OCI-LY1 (cell line): ENCODE measurements at regions not wholly inside any gene's neighbourhood (a gene's known extent, or its start where the extent isn't known, plus 50 kb on each side); places are given as distances from the start of the nearest gene placed in this dataset.

ENCODE experiments used
- H2AFZ ChIP-seq: fragments of 200-600 bp; sonication (generic), shearing (Covaris generic); 2 replicates; pipeline ENCODE4 v1.6.0; 2014; ENCODE audit warnings: antibody characterized with exemption, mild to moderate bottlenecking, low read length
- H3F3A ChIP-seq: fragments of 200-600 bp; sonication (generic), shearing (Covaris generic); 2 replicates; pipeline ENCODE4 v1.6.0; 2014; ENCODE audit warnings: mild to moderate bottlenecking, antibody characterized with exemption, low read length, moderate library complexity; ENCODE audit not compliant: insufficient read depth
- H3K27ac ChIP-seq: fragments of 200-600 bp; sonication (generic); 2 replicates; pipeline ENCODE4 v1.5.1; 2014; ENCODE audit warnings: low read length, mixed run types, mild to moderate bottlenecking, low read depth; ENCODE audit not compliant: poor library complexity, severe bottlenecking
- H3K27me3 ChIP-seq: fragments of 200-600 bp; sonication (generic); 2 replicates; pipeline ENCODE4 v1.6.0; 2014; ENCODE audit warnings: antibody characterized with exemption, mild to moderate bottlenecking, low read length, moderate library complexity; ENCODE audit not compliant: insufficient read depth
- H3K36me3 ChIP-seq: fragments of 200-600 bp; sonication (generic); 2 replicates; pipeline ENCODE4 v1.6.1; 2014; ENCODE audit warnings: mild to moderate bottlenecking, antibody characterized with exemption, low read length, moderate library complexity, mixed read lengths; ENCODE audit not compliant: insufficient read depth
- H3K4me1 ChIP-seq: fragments of 200-600 bp; sonication (generic); 2 replicates; pipeline ENCODE4 v1.5.1; 2014; ENCODE audit warnings: mild to moderate bottlenecking, low read length, moderate library complexity; ENCODE audit not compliant: insufficient read depth, severe bottlenecking
- H3K4me2 ChIP-seq: fragments of 200-600 bp; sonication (generic), shearing (Covaris generic); 2 replicates; pipeline ENCODE4 v1.6.1; 2014; ENCODE audit warnings: low read length
- H3K4me3 ChIP-seq: fragments of 200-600 bp; sonication (generic); 2 replicates; pipeline ENCODE4 v1.5.1; 2014; ENCODE audit warnings: low read length, low read depth, mild to moderate bottlenecking, mixed read lengths; ENCODE audit not compliant: poor library complexity, severe bottlenecking
- H3K79me2 ChIP-seq: fragments of 200-600 bp; shearing (Covaris generic); 2 replicates; pipeline ENCODE4 v1.6.1; 2016; ENCODE audit warnings: mixed run types, low read length, mixed read lengths; ENCODE audit not compliant: insufficient read depth
- H3K9ac ChIP-seq: fragments of 200-600 bp; sonication (generic), shearing (Covaris generic); 2 replicates; pipeline ENCODE4 v1.6.1; 2014; ENCODE audit warnings: mild to moderate bottlenecking, low read length, mixed read lengths
- H3K9me2 ChIP-seq: fragments of 200-600 bp; sonication (generic), shearing (Covaris generic); 2 replicates; pipeline ENCODE4 v1.6.1; 2014; ENCODE audit warnings: low read depth, mild to moderate bottlenecking, low read length, mixed read lengths
- H3K9me3 ChIP-seq: fragments of 200-600 bp; shearing (Covaris generic); 2 replicates; pipeline ENCODE4 v1.6.1; 2014; ENCODE audit warnings: low read length, mixed read lengths
- H4K20me1 ChIP-seq: fragments of 200-600 bp; sonication (generic), shearing (Covaris generic); 2 replicates; pipeline ENCODE4 v1.6.0; 2016; ENCODE audit warnings: mild to moderate bottlenecking, low read length; ENCODE audit not compliant: insufficient read depth
- CTCF ChIP-seq: fragments of 200-600 bp; sonication (generic), shearing (Covaris generic); IDR thresholded peaks from 2 replicates; pipeline ENCODE4 v1.5.1; 2017; ENCODE audit warnings: mild to moderate bottlenecking, antibody characterized with exemption, low read length, moderate library complexity, mixed read lengths
- EZH2 ChIP-seq: fragments of 200-600 bp; sonication (generic), shearing (Covaris generic); IDR thresholded peaks from 2 replicates; pipeline ENCODE4 v1.8.0; 2017; ENCODE audit warnings: borderline replicate concordance, mixed run types, mild to moderate bottlenecking, antibody characterized with exemption, low read length, moderate library complexity, mixed read lengths

GRCh38 chr13:83297586-83298290 is 584.5 kb downstream of the SLITRK1 start:
- Histone ChIP-seq H3K27ac (no peak overlapping the region), H3K36me3 (no peaks in the 10 kb centered on the region), H3K9me2 (no peaks in the 10 kb centered on the region), H3K4me3 (no peak overlapping the region), H3K9me3 (no peaks in the 10 kb centered on the region), H4K20me1 (no peaks in the 10 kb centered on the region), H3F3A (no peaks in the 10 kb centered on the region), H3K4me1 (no peaks in the 10 kb centered on the region), H2AFZ (no peak overlapping the region), H3K4me2 (no peak overlapping the region), H3K27me3 (no peaks in the 10 kb centered on the region), H3K9ac (no peak overlapping the region), H3K79me2 (no peaks in the 10 kb centered on the region)
- TF ChIP-seq CTCF (no peak), EZH2 (no peak)

- no peak overlapping the region for H3K9ac ChIP-seq
- no peaks in the 10 kb centered on the region for H3K27me3 ChIP-seq
- no peaks in the 10 kb centered on the region for H3K9me2 ChIP-seq
- no peaks in the 10 kb centered on the region for H3K79me2 ChIP-seq
- H3K4me1 ChIP-seq: no peaks in the 10 kb centered on the region
- no peak overlapping the region for H3K4me3 ChIP-seq
- H4K20me1 ChIP-seq: no peaks in the 10 kb centered on the region
- no peaks in the 10 kb centered on the region for H3F3A ChIP-seq
- no peak overlapping the region for H3K4me2 ChIP-seq
- no peaks in the 10 kb centered on the region for H3K9me3 ChIP-seq
- TF ChIP-seq EZH2: no peak
- TF ChIP-seq CTCF: no peak
- no peaks in the 10 kb centered on the region for H3K36me3 ChIP-seq
- no peak overlapping the region for H3K27ac ChIP-seq
- H2AFZ ChIP-seq: no peak overlapping the region
These were observed 586.6 kb downstream of the SLITRK1 start for GRCh38 chr13:83295686-83296085.

- H4K20me1 ChIP-seq: no peaks in the 10 kb centered on the region
- no peaks in the 10 kb centered on the region for H3K9me2 ChIP-seq
- no peak overlapping the region for H3K4me3 ChIP-seq
- H3K4me1 ChIP-seq: no peaks in the 10 kb centered on the region
- H3K27me3 ChIP-seq: no peaks in the 10 kb centered on the region
- no peak overlapping the region for H3K9ac ChIP-seq
- no peak for TF ChIP-seq CTCF
- TF ChIP-seq EZH2: no peak
- H3F3A ChIP-seq: no peaks in the 10 kb centered on the region
- H3K36me3 ChIP-seq: no peaks in the 10 kb centered on the region
- no peaks in the 10 kb centered on the region for H3K79me2 ChIP-seq
- H3K9me3 ChIP-seq: no peaks in the 10 kb centered on the region
- H3K4me2 ChIP-seq: no peak overlapping the region
- H2AFZ ChIP-seq: no peak overlapping the region
- no peak overlapping the region for H3K27ac ChIP-seq
These were observed 595.5 kb downstream of the SLITRK1 start for GRCh38 chr13:83286737-83287136.
